Ecto neural progenitor cell (in vitro differentiated cells): ENCODE measurements at regions not wholly inside any gene's neighbourhood (a gene's known extent, or its start where the extent isn't known, plus 50 kb on each side); places are given as distances from the start of the nearest gene placed in this dataset.

Experiments used
- DNase-seq: peaks from one replicate; pipeline ENCODE4 v3.0.0-alpha.2; 2018; ENCODE audit warnings: low spot score

DNA sequence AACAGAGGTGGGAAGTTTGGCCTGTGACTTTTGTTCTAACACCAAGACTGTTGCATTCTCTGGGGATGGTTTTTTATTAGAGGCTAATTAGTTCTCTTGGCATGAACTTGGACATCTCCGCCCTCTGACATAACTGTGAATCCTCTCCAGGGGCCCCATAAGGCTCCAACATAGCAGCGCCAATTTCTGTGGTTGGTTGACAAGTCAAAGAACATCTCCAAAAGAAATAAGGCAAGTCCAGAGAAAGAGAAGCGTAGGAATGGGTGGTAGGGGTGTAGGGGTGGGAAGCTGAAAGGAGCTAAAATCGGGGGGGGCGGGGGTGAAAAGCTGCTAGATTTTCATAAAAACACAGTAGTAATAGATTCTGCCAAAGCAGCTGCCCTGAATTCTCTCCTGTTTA is 81.0 kb upstream of the DAB2 start:
- no peak for DNase-seq

- no peak for DNase-seq
Measured at GRCh38 chr5:39505363-39505762, 80.6 kb upstream of the DAB2 start.

DNA sequence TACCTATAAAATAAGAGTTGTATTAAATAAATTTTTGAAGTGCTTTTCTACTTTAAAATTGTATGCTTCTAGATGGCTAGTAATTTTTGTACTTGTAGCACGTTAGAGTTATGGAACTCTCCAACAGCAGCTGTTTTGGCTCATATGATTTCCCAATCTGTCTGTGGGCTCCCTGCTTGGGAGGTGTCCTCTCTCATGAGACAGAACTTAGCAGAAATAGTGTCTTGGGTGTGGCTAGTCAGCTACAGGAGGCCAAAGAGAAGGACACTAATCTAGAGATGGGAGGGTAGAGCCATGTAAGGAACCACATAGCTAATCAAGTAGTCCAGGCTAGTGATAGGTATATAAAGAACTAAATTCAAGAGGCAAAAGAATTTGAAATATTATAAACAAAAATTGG is 78.4 kb upstream of the DAB2 start:
- DNase-seq: no peak

DNA sequence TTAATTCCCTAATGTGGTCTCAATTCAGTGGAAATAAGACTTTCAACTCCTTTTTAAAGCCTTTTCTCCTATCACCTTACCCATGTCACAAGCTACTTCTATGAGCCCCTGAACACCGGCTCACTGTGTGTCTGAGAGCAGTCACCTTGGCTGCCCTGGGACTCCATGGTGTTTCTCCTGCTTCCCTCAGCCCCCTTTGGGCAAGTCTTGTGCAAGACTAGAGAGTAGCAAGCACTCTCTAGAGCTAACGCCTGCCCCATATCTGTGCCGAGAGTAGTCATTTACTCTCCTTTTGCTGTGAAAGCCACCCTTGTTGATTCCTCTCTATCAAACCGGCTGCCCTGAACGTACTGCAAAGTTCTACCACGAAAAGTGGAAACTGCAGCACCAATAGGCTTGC is 77.9 kb upstream of the DAB2 start:
- no peak for DNase-seq

GRCh38 chr5:39501397-39501796 is 76.6 kb upstream of the DAB2 start:
- no peak for DNase-seq

DNA sequence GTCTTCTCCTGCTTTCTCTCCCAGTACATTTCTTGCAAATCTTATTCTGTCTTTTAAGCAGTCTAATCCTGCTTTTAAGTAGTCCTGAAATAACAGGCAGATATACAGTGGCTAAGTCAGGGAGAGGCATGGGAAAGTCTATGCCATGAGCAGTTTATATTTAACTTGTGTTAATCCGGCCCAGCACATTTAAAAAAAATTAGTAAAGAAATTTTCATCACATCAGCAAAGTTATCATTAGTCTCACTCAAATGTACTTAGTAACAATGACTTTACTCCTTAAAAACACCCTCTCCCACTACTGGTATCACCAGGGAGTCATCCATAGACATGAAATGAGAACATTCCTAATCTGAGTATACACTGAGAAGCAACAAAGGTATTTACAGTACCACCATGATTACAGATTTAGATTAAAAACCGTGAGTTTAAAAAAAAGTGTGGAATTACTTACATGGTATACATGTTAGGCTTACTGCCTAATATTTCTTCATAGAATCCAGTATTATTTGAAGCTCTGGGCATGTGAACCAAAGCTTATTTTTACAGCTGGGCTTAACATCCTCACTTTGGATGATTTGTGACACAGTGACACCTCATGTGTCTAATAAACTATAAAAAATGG is 75.9 kb upstream of the DAB2 start:
- no peak for DNase-seq

GRCh38 chr5:39498278-39498952 is 73.6 kb upstream of the DAB2 start:
- DNase-seq: no peak

DNA sequence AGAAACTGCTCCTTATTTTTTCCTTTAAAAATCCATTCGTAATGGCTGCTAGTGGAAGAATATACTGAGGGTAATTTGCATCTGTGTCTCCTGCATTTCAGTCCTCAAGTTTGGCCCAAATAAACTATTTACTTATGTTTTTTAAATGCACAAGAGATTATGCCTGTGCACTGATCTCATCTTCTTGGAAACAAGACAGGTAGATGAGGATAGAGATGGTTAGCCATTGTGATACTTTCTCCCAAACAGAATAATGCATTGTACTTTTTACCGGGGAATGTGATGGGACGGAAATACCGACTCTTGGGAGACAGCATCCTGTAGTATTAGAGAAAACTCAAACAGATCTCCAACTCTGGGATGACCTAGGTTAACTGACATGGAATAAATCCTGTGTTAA is 72.5 kb upstream of the DAB2 start:
- no peak for DNase-seq

- DNase-seq: no peak
Measured at GRCh38 chr5:39495227-39495626, 70.4 kb upstream of the DAB2 start.

GRCh38 chr5:39494534-39494933 is 69.8 kb upstream of the DAB2 start:
- DNase-seq: no peak

DNA sequence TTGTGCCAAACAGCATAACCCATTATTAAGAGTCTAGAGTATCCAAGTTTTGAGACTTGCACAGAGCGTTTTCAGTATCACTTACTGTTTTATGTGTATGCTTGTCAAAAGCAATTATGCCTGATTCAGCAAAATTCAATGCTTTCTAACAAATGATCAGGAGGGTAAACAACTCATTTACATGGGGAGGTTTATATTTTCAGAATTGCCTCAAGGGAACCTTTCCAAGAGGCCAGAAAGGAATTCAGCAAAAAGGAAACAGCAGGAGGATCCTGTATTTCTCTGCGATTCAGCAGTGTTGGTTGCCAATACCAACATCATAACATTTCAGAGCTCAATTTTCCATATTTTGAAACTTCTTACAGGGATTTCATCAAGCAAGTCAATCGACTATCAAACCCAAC is 69.3 kb upstream of the DAB2 start:
- no peak for DNase-seq

- no peak for DNase-seq
Measured at GRCh38 chr5:39491210-39491609, 66.4 kb upstream of the DAB2 start.

- no peak for DNase-seq
Measured at GRCh38 chr5:39489263-39489662, 64.5 kb upstream of the DAB2 start.

- DNase-seq: no peak
Measured at GRCh38 chr5:39486790-39487189, 62.0 kb upstream of the DAB2 start.

GRCh38 chr5:39486361-39486760 is 61.6 kb upstream of the DAB2 start:
- no peak for DNase-seq

GRCh38 chr5:39485079-39485478 is 60.3 kb upstream of the DAB2 start:
- no peak for DNase-seq

DNA sequence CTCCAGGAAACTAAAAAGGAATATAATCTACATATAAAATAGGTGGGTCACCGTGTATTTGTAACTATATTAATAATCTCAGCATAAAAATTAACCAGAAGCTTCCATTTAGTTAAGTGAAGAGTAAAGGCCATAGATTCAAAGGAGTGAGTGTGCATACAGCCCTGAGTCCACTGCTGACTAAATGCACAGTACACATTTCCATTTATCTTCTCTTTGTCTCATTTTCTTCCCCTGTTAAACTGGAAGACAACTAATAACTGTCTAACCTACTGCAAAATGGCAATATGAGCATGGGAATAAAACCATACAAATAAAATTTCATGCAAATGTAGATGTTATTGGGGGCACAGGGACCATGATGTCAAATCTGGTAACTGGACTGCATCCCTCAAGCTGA is 59.9 kb upstream of the DAB2 start:
- DNase-seq: no peak

DNA sequence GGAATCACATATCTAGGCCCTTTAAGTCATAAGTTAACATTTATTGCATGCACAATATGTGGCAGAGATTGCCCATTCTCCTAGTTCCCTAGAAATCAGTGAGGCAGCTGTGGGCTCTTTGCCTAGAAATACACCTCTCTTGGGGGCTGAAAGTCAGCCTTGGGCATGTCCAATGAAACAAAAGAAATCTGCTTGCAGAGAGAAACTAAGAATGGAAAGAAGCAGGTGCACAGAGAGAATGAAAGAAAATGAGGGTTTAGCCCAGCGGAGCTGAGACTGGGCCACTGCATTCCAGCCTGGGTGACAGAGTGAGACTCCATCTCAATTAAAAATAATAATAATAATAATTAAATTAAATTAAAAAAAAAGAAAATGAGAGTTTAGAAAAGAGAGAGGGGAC is 57.3 kb upstream of the DAB2 start:
- no peak for DNase-seq

DNA sequence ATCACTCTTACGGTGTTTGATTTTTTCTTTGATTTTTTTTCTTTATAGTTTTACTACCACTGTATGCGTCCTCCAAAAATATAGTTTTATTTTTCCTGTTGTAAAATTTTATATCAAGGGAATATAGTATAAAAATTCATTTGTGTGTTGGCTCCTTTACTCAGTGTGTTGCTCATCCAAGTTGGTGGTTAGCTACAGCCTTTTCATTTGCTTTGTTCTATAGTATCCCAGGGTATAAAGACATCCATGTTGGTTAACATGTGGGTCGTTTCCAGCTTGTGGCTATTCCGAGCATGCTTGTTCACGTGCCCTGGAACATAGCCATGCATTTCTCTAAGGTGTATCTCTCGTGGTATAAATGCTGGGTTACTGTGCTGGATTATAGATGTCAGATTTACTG is 54.8 kb upstream of the DAB2 start:
- DNase-seq: no peak

DNA sequence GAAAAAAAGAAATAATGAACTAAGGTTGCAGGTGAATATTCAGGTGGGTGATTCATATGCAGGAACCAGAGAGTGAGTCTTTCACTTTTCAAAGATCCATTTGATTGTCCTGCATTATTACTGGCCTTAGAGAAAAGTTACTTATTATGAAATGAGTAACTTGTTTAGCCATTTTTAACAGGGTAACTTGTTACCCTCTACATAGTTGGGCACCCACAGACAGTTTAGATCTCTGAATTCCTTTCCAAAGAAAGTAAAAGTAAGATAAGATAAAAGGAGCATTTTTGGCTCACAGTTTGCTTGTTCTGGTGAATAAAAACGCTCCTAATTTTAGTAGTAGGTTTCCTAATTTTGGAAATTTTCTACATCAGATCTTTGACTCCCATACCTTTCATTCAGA is 54.1 kb upstream of the DAB2 start:
- DNase-seq: no peak

GRCh38 chr5:39476843-39477220 is 52.1 kb upstream of the DAB2 start:
- DNase-seq: no peak

DNA sequence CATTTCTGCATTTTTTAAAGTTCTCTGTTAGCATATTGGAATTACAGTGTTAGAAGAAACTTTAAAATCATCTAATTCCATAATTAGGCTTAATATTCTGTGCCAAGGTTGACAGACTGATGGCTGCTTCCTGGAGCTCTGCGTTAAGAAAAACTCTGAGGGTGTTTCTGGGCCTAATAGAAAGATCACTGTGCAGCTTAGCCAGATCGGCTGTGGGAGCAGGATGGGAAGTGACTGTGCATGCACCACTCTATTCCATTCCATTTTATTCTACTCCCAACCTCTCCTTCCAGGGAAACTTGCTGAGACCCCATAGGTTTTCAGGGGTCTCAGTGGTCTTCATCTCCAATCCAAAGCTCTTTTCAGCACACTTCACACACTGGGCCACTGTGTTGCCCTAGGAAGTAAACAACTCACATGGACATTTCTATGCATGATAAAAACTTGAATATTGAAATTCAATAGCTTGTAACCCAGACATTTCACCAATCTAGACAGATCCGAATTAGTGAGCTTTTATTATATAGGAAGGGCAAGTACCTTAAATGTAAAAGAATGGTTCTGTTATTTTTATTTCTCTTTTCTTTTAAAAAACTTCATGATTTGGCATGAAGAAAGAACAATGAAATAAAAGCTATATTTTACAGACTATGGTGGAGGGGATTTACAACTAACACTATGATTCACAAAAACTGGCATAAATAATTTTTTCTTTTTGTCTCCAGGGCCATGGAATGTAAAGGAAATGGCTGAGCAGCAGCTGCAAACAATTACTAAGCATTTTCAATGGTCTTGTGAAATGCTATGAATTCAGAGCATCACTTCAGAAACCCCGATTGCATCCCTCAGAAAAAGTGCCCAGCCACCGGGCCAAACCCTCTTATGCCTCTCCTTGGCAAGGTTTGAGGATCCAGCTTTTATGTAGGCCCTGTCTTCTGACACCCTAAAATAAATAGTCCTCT is 51.4 kb upstream of the DAB2 start:
- no peak for DNase-seq

DNA sequence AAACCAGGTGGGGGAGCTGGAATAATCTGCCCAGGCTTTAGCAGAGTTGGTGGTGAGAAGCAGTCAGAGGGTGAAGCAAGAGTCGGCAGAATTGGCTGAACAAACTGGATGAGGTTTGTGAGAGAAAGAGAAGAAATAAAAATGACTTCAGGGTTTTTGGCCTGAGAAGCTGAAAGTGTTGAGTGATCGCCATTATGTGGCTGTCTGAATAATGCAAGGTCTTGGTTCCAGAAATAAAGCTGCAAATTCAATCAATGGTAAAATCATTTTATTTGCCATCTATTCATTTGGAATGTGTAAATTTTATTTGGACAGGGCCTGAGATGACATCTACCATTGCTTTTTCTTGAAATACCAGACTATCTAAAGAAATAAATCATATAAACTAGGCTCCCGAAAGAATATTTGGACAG is 50.4 kb upstream of the DAB2 start:
- no peak for DNase-seq
